Femur (tissue), 1 donor: ENCODE measurements at regions not wholly inside any gene's neighbourhood (a gene's known extent, or its start where the extent isn't known, plus 50 kb on each side); places are given as distances from the start of the nearest gene placed in this dataset.

Experiments
- DNase-seq: peaks from one replicate; pipeline ENCODE4 v3.0.0-alpha.2; 2017

GRCh38 chr9:93875330-93875729, 79.8 kb downstream of the BARX1 start:
- no peak for DNase-seq

- no peak for DNase-seq
These were observed 80.9 kb downstream of the BARX1 start for GRCh38 chr9:93874242-93874641.

DNA sequence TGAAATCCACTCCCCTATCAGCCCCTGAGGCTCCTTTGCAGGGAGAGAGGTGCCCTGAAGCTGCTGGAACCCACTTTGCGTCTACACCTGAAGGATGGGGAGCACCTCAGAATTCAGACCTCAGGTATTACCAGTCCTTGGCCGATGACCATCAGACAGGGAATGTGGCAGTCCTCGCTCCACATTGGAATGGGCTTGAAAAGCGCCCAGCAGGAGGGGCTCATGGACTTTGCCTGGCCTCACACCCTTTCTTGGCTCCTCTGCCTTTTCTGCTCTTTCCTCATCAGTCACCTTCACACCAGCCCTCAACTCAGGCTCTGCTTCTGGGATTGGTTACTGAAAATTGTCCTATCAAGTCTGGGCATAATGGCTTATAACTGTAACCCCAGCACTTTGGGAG, 83.9 kb downstream of the BARX1 start:
- DNase-seq: no peak

GRCh38 chr9:93869863-93870262, 85.3 kb downstream of the BARX1 start:
- no peak for DNase-seq

DNA sequence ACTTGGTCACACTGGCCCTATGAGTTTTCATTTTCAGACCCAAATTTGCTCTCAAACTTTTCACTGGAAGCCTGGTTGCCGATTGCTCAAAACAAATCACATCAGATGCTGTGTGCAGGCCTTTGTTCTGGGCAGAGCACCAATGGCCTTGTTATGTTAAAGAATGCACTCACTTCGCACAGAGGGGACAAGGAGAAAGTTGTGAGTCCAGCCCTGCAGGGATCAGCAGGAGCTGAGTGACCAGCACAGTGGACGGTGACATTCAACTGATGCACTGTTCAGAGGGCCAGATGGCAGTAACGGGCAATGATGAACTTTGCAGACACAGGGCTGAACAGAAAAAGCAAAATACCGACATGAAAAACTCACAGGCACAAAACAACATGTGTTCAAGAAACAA, 86.1 kb downstream of the BARX1 start:
- no peak for DNase-seq

GRCh38 chr9:93865716-93866115, 89.4 kb downstream of the BARX1 start:
- no peak for DNase-seq

DNA sequence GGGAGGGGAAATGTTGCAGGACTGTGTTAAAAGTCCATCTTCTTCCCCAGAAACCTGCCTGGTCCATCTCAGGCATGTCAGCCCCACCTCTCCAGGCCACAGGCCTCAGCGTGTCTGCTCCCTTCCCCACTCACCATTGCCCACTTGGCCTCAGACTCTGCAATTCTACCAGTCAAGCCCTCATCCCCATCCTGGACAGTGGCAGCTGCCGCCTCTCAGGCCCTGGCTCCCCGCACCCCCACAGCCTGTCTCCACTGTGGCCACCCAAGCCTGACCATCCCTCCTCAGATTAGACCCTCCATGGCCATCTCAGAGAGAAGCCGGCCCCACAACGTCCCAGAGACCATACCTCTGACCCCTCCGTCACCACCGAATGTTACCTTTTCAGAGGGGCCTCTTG, 89.9 kb downstream of the BARX1 start:
- no peak for DNase-seq

GRCh38 chr9:93864840-93865239, 90.3 kb downstream of the BARX1 start:
- DNase-seq: no peak

- no peak for DNase-seq
These were observed 91.1 kb downstream of the BARX1 start for GRCh38 chr9:93864032-93864431.

GRCh38 chr9:93862877-93863545, 92.1 kb downstream of the BARX1 start:
- DNase-seq: no peak

DNA sequence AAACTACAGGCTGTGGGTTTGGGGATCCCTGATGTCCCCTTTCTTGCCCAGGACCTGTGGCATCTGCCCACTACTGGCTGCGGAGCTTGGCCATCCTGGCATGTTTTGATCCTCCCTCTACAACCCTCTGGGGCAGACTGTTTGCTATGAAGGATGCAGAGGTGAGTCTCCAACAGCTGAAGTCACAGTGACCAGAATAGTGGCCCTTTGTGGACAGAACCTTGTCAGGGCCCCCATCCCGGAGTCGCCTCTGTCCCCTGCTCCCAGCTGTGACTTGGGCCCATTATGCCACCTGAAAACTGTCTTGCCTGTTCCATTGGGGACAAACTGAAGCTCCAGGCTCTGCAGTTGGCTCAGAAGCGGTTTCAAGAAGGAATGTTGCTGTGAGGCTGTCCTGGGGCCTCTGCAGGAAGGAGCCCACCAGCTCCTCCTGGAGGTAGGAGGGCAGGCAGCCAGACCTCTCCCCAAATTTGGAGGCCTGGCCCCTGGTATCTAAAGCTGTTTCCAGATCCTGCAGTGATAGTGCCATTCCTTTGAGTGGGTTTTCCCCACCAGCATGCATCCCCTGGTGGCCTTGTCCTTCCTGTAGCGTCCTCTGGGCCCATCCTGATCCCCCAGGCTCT, 93.3 kb downstream of the BARX1 start:
- no peak for DNase-seq

DNA sequence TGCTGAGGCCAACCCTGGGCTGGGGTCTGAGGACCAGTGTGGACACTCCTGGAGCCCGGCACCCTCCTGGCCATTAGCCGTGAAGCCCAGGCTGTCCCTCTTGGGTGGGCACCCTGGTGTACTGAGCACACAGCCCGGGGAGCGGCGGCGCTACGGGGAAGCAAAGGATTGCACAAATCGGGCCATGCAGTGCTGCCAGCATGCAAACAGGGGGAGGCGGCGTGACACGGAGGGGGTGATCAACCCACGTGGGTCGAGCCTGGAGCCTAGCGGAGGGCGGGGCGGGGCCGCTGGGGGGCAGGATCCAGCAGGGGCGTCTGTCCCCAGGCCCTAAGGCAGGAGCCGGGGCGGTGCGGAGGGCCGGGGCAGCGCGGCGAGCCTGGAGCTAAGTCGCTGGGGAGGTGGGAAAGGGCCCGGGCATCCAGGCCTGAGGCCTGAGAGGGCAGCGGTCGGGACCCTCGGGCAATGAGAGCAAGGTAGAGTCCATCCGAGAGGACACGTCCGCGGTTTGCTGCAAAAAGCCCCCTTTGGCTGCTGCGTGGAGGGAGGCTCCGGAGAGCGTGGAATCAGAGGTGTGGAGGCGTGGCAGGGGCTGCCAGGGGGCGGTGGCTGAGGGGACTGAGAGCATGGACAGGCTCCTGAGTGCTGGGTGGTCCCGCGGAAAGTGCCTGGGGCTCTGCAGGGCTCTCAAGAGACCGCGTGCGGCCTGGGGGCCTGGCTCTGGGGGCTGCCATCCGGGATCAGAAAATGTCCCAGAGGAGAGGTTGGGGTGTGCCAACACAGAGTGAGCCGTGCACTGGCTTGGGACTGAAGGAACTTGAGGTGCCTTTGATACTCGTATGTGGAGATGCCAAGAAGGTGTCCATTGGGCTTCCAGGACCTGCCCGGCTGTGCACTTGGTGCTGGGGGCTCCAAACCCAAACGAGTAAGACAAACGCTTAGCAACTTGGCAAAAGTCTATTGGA, 94.2 kb downstream of the BARX1 start:
- DNase-seq: peak; percentile 49

DNA sequence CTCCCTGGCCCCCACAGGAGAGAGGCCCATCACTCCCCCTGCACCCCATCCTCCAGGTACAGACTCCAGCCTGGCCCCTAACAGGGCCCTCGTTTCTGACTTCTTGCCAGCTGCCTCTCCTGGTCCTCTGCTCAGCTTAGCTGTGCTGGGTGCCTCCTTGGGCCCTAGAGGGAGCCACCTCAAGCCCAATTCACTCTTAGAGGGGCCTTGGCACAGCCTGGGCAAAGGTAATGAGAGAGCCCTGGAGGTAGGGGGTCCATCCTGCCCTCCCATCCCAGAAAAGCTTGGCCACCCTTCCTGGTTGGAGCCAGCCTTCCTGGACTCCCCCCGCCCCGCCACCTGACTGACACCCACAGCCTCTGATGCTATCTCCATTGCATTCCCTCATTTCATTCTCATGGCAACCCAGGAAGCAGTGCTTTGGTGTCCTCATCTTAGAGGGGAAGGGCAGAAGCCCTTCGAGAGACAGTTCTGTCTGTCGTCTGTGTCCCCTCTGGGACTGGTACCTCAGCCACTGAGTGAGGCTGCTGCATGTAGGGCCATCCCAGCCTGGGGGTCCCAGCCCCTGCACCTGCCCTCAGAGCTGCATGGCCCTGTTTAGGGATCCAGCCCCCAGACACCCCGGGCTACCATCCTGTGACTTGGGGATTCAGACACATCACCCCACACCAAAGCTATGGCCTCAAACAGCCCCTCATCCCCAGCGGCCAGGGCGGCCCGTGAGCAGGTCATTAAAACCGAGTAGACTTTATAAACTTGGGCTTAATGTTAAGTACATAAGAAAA, 95.5 kb downstream of the BARX1 start:
- no peak for DNase-seq

GRCh38 chr9:93857528-93857927, 97.6 kb downstream of the BARX1 start:
- no peak for DNase-seq

- no peak for DNase-seq
These were observed 102.4 kb downstream of the BARX1 start for GRCh38 chr9:93852728-93853127.

- DNase-seq: no peak
These were observed 108.8 kb downstream of the BARX1 start for GRCh38 chr9:93846349-93846748.

GRCh38 chr9:93843396-93843795, 111.8 kb downstream of the BARX1 start:
- DNase-seq: no peak

DNA sequence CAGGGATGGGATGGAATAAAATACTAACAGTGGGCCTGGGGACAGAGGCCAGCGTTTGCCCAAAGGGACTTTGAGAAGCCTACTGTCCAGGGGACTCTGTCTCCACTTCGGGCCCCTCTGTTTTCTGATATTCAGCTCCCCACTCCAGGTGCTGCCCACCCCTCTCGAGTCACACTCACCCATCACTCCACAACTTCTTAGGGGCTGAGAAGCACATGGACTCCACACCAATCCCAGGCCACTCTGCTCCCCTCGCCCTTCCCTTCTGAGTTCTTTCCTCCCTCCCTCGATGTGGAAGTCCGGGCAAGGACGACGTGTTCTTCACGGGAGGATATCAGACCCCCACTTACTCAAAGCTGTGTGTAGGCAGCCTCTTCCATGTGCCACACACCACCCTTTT, 124.5 kb downstream of the BARX1 start:
- DNase-seq: no peak

DNA sequence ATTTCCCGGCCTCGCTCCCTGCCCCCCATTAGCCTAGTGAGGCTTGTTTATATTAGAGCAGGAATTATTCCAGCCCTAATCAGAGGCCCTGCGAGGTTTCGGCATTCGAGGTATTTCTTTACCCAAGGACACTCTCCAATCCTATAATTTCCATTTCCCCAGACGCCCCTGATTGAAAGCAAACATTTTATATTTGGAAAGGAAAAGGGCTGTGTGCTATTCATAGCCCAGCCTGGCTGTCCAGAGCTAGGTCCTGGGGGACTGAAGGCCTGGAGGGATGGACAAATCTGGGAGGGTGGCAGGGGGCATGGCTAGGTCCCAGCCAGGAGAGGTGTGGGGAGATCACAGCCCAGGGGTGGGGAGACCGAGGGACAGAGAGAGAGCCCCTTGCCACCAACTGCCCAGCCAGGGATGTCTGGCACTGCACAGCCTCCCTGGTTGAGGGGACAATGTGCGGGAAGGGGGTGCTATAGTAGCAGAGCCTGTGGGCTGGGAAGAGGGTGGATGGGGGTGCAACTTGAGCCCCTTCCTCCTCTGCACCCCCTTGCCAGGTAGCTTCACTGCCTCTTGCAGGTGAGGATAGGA, 125.1 kb downstream of the BARX1 start:
- DNase-seq: no peak

DNA sequence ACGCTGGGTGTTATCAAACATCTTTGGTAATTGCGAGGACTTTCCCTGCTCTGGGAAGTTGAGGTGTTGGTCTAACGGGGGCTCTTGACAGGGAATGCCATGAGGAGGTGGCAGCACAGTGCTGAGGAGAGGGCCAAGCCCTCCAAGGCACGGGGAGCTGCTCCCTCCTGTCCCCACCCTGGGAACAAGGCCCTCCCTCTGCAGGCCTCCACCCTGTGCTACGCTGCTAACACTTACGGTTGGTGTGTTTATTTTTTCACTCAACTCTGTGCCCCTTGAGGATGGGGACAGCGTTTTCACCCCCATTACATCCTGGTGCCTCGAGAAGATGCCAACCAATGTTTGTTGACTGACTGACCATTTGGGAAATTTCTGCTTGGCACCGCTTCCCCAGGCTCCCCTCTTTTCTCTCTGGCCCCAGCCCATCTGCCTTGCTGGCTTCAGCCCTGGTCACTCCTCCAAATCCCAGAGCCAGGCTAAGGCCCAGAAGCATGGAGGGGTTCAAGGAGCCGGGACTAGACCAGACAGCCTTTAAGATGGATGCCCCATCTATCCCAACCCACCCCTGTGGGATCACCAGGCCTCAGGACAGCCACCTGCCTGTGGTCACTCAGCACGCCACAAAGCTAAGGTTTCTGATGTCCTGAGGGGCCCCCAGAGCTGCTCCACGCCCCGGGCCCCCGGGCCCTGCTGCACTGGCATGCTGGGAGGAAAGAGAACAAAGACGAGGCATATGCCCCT, 125.7 kb downstream of the BARX1 start:
- DNase-seq: no peak

DNA sequence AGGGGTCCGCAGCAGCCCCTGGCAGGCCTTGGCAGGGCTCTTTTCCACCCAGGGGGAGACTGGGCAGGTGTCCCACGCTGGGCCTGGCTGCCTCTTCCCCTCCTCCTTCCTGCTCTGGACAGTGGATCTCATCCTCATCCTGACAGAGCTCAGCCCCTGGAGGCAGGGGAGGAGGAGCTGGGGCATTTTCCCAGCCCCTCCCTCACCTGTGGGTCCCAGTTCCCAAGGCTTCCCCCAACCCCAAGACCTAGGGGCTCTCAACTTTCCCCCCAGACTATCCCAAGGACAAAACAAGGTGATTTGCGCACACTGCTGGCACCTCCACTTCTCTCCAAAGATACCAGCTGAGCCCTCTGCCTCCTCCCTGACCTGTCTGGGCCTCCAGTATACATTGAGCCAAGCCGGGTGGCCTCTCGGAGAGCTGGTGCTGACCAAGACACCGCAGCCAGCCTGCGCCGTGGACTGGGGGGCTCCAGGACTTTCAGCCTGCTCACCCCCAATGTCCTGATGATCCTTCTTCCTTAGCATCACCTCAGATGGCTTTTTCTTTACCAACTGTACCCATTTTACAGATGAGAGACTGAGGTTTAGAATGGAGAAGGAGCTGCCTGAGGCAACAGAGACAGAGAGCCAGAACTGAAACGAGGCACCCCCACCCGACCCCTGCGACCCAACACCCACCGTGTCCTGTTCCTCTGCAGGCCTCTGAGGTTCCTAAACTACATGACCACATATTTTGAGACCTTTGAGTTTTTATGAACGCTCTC, 126.6 kb downstream of the BARX1 start:
- DNase-seq: no peak
